HG03045 (cell line): ENCODE measurements at regions not wholly inside any gene's neighbourhood (a gene's known extent, or its start where the extent isn't known, plus 50 kb on each side); places are given as distances from the start of the nearest gene placed in this dataset.
"Not testable (repeated sequence)": the region's sequence is repeated elsewhere in the genome, so short reads cannot be mapped to it uniquely, and the experiment has no call there.

ENCODE experiments used
- ATAC-seq: cut with Tn5 transposase; IDR thresholded peaks from one replicate; pipeline ENCODE4 v1.9.1; 2021; ENCODE audit warnings: mild to moderate bottlenecking, moderate library complexity; ENCODE audit not compliant: unreplicated experiment

DNA sequence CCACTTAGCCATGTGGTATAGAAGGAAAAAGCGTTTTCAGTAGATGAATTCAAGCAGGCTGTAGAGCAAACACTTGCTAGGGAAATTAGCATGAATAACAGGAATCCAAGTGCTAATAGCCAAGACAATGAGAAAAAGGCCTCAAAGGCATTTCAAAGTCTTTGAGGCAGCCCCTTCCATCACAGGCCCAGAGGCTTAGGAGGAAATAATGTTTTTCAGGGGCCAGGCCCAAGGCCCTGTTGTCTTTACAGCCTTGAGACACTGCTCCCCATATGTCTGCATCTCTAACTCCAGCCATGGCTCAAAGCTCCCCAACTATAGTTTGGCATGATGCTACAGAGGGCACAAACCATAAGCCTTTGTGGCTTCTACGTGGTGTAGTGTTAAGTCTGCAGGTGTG lies 563.5 kb downstream of the TAF11L14 start:
- ATAC-seq = no peak

DNA sequence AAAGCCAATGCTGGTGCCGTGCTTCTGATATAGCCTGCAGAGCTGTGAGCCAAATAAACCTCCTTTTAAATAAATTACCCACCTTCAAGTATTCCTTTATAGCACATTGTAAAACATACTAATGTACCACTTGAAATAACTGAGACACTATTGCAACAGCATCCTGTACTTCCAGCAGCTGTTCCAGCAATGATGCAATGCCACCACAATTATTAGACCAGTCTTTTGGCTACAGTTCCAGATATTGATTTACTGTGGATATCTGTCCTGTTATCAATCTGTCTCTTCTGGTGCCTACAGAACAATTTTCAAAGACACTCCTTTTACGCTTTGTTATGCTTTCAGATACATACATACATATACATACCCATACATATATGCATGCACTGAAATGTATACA lies 567.9 kb downstream of the TAF11L14 start:
- no peak for ATAC-seq

DNA sequence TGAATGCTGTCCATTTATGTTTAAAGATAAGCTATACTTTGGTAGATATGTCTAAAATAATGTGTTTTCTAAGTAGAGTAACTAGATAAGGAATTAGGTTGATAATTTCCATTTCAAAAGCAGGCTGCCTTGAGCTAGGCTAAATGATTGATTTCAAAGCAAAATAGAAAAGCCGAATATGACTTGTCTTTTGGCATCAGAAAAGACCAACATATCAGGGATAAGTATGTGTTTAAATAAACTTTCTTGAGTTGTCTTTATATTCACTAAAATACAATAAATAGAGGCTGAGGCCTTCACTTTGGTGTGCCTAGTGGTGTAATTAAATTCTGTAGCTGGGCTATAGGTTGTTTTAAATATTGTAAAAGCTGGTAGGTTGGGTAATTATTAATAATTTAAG lies 569.0 kb downstream of the TAF11L14 start:
- no peak for ATAC-seq

DNA sequence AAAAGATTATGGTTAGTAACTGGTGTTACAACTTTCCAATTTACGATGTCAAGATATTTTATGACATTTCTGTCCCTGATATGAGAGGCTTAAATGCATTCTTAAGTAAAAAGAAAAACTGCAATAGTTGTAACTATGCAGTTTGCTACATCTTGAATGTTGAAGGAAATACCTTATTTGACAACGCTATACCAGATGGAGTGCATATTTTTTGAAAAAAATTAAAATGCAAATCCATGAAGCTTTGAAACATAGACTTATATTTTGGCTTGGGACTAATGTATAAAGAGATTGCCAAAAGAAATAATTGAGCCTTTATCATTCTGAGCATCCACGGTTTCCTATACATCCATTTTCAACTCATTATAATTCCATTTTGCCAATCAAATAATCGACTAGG lies 579.4 kb downstream of the TAF11L14 start:
- ATAC-seq = no peak

DNA sequence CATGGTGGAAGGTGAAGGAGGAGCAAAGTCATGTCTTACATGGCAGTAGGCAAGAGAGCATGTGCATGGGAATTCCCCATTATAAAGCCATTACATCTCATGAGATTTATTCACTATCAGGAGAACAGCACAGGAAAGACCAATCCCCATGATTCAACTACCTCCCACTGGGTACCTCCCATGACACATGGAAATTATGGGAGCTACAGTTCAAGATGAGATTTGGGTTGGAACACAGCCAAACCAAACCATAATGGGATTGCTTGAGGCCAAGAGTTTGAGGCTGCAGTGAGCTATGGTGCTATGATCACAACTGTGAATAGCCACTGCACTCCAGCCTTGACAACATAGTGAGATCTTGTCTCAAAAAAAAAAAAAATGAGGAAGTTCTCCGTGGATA lies 581.8 kb downstream of the TAF11L14 start:
- ATAC-seq = no peak

DNA sequence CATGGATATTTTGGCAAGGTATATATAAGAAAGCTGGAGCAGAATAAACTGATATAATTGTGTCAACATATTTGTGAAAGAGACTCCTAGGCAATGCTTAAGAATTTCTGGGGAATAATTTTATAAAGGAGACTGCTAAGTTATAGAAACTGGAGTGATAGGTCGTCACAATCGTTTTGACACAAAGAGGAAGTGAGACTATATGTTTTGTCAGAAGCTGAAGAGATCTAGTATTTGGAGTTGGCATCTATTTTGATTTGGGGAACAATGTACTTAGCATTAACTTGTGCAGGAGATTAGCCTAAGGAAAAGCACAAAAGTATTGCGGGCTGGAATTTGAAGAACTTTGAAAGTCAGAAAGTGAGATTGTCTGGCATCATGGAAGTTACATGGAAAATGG lies 582.5 kb downstream of the TAF11L14 start:
- no peak for ATAC-seq

DNA sequence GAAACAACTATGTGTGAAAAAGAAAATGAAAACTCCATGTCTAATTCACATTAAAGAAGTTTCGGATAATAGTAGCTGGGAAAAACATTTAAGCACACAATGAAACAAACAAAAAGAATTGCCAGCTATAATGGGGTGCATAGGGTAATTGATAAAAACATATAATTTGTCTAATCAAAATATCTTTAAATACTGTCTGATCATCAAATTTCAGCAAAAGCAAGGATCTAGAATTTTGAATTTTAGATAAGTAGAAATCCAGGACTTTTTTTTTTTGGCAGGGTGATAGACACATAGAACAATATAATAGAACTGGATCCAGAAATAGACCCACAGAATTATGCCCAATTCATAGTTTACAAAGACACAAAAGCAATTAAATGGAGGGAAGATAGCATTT lies 585.0 kb downstream of the TAF11L14 start:
- ATAC-seq = no peak

DNA sequence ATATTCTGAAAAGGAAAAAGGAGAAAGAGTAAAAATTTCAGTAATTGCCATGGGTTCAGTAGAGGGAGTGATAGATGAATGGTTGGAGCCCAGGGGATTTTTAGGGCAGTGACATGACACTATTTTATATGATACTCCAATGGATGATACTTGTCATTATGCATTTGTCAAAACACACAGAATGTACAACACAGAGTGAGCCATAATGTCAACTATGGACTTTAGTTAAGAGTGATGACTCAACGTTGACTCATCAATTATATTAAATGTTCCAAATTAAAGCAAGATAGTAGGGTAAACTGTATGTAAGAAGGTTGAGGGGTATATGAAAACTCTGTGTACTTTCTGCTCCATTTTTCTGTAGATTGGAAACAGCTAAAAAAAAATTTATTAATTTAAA lies 586.4 kb downstream of the TAF11L14 start:
- no peak for ATAC-seq

DNA sequence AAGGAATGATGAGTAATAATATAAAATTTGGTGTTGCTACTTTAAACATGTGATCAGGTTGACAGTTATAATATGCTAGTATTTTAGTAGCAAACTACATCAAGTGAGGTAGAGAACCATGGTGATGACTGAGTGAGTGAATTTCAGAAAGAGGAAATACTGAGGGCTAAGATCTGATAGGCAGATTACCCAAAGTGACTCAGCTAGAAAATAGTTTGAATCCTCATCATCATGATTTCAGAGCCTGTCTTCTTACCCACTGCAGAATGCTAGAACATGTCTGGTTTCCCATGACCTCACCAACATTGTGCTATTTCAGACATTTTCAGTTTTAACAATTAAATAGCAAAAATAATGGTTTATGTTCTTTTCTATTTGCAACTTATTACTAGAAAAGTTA lies 602.1 kb downstream of the TAF11L14 start:
- ATAC-seq = no peak

DNA sequence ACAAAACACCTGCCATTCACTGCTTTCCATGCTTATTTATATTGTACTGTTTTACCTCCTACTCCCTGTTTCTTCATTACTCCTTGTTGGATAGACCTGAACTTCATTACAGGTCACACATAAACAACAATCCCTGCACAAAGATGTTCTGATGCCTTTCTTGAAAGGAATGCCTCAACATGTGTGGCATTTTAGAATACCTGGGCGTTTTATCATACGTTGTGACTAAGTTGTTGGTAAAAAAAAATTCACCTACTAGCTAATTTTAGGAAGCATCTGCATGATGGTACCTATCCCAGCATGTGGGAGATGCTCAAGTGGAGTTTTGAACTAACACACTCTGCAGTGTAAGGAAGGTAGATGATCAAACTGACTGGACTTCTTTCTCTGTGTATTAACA lies 604.1 kb downstream of the TAF11L14 start:
- ATAC-seq = no peak

DNA sequence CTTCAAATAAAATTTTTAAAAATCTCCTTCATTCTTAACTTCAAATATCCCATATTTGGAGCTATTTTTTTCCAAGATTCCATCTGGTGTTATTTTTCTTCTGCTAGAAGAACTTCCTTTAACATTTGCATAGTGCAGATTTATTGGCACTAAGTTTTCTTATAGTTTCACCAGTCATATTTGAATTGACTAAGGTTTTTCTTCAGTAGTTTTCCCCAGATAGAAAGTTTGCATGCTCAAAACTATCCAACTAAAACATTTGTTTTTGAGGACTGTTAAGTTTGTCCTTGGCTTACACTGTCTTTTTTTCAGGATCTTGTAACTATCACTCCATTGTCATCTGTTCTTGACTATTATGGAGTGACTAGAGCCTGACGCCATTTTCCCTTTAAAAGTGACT lies 606.7 kb downstream of the TAF11L14 start:
- ATAC-seq = no peak

DNA sequence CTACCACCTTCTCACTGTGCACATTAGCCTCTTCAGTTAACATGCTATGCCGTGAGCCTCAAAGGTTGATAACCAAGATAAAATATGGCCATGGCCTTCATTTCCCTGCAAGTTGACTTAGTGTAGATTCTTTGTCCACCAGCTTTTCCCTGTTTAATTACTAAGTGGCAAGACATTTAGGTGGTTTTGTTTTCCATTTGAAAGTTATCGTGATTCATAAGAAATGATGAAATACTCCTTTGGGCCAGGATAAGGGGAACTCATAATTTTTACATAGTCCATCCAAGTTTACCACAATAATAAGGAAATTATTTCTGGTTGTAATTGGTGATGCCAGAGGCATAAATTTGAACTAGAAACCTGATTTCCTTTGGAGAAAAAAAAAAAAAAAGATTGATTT lies 609.6 kb downstream of the TAF11L14 start:
- ATAC-seq = no peak

DNA sequence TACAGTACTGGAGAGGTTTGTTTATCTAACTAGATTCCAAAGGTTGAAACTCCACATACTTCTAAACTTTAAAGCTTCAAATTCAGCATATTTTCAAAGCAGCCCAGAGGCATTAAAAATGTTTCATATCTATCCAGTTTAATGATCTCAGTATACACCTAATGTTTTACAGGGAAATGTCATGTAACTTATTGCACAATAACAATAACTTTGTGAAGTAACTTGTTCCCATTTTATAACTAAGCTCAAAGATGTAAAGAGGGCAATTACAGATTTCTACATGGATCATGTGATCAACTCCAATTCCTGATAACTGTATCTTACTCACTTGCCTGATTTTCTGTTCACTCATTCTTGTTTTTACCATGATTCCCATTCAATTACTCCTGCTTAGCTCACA lies 610.0 kb downstream of the TAF11L14 start:
- ATAC-seq = no peak

DNA sequence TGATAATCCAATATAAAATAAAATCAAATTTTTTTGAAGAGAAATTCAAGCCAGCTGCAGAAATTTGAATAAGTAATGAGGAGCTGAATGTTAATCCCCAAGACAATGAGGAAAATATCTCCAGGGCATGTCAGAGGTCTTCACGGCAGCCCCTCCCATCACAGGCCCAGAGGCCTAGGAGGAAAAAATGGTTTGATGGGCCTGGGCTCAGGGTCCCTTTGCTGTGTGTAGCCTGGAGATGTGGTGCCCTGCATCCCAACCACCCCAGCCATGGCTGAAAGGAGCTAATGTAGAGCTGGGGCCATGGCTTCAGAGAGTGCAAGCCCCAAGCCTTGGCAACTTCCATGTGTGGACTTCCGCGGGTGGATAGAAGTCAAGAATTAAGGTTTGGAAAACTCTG lies 618.3 kb downstream of the TAF11L14 start:
- ATAC-seq = no peak

DNA sequence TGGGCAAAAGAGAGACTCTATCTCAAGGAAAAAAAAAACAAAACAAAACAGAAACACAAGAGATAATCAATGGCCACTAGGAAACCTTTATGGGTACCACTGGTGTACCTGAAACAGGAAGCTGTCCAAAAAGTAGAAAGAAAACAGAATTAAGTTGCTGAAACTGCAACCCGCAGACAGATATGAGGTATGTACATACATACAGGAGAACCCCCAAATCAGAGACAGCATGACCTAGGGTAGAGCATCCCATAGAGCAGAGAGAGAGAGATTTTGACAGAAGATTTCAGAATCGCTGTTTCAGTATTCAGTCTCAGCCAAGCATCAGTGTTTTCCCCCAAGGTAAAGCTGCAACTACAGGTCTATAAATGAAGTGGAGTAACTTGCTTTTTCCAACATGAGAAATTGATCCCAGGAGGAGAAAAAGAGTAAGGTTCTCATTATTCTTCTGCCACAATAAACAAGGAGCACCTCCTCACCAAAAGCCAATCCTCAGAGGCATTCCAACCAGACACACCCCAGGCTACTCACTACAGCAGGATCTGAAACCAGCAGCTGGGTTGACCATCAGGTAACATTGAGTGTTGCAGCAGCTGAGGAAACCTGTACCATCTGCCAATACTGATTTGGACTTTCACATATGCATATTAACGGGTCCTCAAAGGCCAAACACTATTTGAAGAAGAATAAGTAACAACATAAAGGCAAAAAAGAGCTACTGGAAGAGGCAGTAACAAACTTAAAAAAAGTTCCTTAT lies 630.0 kb downstream of the TAF11L14 start:
- ATAC-seq = no peak

DNA sequence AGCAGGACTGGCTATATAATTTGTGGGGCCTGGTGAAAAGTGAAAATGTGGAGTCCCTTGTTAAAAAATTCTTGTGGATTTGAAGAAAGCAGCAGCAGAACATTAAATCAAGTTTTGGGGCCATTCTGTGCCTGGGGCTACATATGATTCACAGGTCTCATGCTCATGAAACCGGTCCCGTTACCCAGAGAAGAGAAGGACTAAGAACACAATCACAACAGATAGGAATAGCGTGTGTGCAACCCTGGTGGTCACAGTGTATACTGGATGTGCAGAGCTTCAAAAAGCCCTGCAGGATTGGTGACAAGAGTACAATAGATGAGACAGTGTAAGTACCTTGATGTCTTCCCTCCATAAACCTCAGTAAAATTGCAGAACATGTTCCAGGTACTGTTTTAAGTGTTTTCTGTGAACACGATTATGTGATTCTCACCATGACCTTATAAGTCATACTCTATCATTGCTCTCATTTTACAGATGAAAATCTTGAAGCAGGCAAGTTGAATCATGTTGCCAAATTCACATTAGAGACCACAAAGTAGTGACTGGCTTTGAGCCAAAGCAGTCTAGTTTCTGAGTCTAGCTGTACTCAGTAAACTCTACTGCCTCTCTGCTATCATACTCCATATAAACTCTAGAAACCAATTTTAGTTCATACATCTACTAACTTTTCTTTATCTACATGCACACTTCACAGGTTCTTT lies 636.5 kb downstream of the TAF11L14 start:
- ATAC-seq = no peak

DNA sequence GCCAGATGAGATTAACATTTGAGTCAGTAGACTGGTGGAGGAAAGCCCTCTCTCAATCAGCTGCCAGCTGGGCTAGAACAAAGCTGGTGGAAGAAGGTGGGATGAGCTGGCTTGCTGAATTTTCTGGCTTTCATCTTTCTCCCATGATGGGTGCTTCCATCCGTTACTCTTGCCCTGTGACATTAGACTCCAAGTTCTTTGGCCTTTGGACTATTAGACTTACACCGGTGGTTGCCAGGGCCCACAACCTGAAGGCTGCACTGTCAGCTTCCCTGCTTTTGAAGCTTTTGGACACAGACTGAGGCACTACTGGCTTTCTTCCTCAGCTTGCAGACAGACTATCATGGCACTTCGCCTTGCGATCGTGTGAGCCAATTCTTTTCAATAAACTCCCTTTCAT lies 642.7 kb downstream of the TAF11L14 start:
- ATAC-seq = no peak

DNA sequence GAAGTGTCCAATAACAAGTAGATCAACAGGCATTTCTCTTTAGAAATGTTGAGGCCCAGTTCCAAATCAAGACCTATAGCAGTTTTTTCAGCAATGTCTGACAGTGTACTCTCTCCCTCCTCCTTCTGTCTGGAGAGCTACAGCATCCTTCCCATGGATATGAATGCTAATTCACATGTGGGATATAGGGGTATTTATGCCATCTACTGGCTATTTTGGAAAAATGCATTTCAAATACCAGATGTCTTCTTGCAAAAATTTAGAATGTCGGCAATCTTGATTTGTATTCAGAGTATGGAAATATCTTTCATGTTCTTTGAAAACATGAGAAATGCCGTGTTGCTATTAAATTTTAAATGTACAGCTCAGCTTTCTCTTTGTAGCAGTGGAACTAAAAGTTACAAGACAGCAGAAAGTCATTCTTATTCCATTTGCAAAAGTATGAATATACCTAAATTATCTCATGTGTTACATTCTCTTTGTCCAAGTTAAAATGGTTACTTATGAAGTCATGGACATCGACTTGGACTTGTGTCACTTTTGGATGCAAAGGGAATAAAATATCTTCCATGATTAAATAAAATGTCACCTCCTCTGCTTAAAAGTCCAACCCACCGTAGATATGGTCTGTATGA lies 647.8 kb downstream of the TAF11L14 start:
- ATAC-seq = no peak

DNA sequence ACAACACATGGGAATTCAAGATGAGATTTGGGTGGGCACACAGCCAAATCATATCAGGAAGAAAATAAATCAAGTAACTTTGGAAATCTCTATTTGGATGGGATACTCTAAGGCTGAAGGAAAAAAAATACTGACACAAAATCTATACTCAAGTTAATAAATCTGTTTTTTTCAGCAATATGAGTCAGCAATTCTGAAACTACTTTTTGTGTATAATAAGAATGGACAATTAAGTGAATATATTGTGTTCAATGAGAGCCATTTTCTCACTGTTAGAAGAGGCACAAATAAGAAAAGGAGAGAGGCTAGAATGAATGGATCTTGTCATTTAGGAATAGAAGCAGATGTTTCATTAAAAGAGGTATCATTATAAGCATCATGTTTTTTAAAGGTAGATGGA lies 651.0 kb downstream of the TAF11L14 start:
- ATAC-seq = no peak

DNA sequence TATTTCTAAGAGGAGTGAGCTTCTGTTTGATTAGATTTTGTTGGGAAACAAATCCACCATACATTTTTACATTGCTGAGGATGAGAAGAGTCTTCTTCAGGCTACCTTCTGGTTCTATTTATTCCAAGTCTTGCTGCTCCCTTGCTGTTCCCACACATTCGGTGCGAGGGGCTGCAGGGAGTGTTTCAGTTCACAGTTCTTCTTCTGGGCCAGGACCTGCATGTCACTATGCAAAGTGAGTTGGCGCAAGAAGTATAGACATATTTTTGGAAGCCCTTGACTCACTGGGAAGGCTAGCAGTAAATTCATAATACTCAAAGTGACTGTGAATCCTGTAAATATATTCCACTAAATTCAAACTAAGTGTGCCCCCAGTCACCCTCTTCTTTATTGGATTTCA lies 657.9 kb downstream of the TAF11L14 start:
- no peak for ATAC-seq

DNA sequence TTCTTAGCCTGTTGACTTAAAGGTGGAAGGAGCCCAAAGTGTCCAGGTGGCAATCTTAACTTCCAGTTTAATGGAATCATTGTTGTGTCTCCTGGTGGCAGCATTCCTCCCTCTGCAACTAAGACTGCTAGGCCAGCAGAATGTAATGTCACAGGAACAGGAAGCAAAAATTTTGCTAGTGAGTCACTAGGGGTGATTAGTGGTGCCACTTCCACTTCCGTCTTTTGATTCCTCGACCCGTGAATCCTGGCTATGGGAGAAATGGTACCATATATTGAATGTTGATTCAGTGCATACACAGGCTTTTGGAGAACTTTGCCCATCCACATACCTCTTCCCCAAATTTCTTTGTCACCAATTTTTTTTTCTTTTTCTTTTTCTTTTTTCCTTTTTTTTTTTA lies 661.4 kb downstream of the TAF11L14 start:
- not testable (repeated sequence) for ATAC-seq

DNA sequence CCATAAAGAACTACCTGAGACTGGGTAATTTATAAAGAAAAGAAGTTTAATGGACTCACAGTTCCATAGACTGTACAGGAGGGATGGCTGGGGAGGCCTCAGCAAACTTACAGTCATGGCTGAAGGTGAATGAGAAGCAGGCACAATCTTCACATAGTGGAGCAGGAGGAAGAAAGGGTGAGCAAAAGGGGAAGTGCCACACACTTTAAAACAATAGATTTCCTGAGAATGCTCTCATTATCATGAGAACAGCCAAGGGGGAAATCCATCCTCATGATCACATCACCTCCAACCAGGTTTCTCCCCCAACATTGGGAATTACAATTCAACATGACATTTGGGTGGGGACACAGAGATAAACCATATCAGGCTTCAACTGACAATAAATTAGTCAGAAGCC lies 664.9 kb downstream of the TAF11L14 start:
- no peak for ATAC-seq
